ENCODE measurements at regions not wholly inside any gene's neighbourhood (a gene's known extent, or its start where the extent isn't known, plus 50 kb on each side); places are given as distances from the start of the nearest gene placed in this dataset.

DNA sequence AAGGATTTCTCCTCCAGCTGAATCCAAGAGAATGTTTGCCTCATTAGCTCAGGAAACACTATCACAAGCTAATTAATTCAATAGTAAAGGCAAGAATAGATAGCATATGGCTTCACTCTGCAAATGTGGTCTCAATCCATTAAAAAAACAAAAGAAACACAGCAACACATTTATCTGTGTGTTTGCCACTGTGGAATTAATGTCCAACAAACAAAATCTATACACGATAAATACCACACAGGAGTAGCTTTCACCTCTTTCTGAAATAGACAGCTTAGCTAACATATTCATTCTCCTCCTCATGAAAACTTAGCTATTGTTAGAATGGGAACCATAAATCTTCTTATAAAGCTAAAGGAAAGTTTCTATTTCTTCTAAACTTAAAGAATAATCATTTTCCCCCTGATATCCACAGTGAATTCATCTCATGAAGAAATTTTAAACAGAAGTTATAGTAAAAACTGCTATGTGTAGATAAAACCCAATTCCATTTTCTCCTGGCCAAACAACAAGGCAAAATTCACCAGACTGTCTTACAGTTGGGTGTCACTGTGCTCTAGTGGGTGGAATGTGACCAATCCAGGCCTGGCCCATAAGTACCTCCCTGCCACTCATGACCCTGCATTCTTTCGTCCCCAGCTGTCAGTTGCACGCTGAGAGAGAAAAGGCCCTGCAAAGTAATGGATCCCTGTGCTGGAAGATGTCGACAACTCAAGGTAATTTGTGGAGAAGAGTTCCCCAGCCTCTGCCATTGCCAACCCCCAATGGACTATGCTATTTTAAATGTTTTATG, 92.9 kb upstream of the NRSN1 start:
- peaks cover 2% of the 10 kb centered on the region for H3K27me3 Mint-ChIP-seq (ENCODE audit: unreplicated experiment)
- H3K4me1 Mint-ChIP-seq (ENCODE audit: low read depth, unreplicated experiment), result peaks cover 10% of the 10 kb centered on the region
- no peak overlapping the region for H3K4me3 Mint-ChIP-seq (ENCODE audit: unreplicated experiment)
- no peak for DNase-seq
- TF ChIP-seq, protein P1, sequence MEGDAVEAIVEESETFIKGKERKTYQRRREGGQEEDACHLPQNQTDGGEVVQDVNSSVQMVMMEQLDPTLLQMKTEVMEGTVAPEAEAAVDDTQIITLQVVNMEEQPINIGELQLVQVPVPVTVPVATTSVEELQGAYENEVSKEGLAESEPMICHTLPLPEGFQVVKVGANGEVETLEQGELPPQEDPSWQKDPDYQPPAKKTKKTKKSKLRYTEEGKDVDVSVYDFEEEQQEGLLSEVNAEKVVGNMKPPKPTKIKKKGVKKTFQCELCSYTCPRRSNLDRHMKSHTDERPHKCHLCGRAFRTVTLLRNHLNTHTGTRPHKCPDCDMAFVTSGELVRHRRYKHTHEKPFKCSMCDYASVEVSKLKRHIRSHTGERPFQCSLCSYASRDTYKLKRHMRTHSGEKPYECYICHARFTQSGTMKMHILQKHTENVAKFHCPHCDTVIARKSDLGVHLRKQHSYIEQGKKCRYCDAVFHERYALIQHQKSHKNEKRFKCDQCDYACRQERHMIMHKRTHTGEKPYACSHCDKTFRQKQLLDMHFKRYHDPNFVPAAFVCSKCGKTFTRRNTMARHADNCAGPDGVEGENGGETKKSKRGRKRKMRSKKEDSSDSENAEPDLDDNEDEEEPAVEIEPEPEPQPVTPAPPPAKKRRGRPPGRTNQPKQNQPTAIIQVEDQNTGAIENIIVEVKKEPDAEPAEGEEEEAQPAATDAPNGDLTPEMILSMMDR (IDR thresholded peaks at IDR 0.05; ENCODE audit: partially characterized antibody, unreplicated experiment), result no peak
- peaks cover 2% of the 10 kb centered on the region for H3K9me3 Mint-ChIP-seq (ENCODE audit: unreplicated experiment)
- H3K27ac Mint-ChIP-seq (ENCODE audit: unreplicated experiment), result peak overlapping the region; percentile 74
- H3K36me3 Mint-ChIP-seq (ENCODE audit: unreplicated experiment), result peaks cover 6% of the 10 kb centered on the region

DNA sequence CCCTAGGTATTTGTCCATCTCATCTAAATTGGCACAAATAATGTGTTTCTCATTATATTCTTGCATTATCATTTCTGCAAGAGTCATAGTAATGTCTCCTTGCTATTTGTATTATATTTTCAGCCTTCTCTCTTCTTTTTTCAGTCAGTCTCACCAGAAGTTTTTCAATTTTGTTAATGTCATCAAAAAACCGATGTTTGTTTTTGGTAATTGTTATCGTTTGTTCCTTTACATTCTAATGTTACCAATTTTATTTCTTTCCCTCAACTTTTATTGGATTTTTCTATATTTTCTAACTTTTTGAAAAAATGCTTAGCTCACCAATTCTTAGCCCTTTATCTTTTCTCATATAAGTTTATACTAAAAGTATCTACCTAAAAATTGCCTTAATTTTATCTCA, 82.2 kb upstream of the NRSN1 start:
- Mint-ChIP-seq H3K27me3 (ENCODE audit: unreplicated experiment) (no peaks in the 10 kb centered on the region), H3K36me3 (ENCODE audit: unreplicated experiment) (peaks cover 21% of the 10 kb centered on the region), H3K4me3 (ENCODE audit: unreplicated experiment) (no peak overlapping the region), H3K9me3 (ENCODE audit: unreplicated experiment) (no peaks in the 10 kb centered on the region), H3K27ac (ENCODE audit: unreplicated experiment) (no peak overlapping the region), H3K4me1 (ENCODE audit: low read depth, unreplicated experiment) (no peaks in the 10 kb centered on the region)
- TF ChIP-seq, protein P1 (IDR thresholded peaks at IDR 0.05; ENCODE audit: partially characterized antibody, unreplicated experiment), result no peak
- no peak for DNase-seq

DNA sequence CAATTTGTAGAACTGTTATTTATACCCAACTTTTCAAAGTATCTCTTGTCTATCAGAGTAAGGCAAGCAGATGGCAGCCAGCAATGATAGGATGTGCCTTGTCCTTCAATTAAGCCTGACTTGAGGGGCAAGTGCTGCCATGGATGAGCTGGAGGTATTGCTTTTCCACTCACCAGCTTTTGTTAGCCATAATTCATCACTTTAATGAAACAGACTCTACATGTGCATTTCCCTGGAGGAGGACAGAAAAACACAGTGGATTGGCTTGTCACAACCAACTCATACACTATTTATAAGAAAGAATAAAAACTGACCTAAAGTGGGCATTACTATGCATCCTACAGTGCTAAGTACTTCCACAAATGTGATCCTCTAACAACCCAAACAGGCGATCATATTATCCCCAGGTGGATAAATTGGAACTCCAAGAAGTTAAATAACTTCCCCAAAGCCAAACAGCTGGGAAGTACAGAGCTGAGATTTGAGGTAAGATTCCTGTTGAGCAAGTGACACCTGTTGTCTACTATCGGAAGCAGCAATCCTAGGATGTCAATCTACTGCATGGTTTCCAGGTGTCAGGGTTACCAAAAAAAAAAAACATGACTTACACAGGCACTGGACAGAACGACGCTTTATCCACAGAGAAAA, 73.9 kb upstream of the NRSN1 start:
- DNase-seq, result no peak
- no peak overlapping the region for H3K4me3 Mint-ChIP-seq (ENCODE audit: unreplicated experiment)
- no peak overlapping the region for H3K27ac Mint-ChIP-seq (ENCODE audit: unreplicated experiment)
- peaks cover 3% of the 10 kb centered on the region for H3K27me3 Mint-ChIP-seq (ENCODE audit: unreplicated experiment)
- peaks cover 3% of the 10 kb centered on the region for H3K4me1 Mint-ChIP-seq (ENCODE audit: low read depth, unreplicated experiment)
- TF ChIP-seq, protein P1 (IDR thresholded peaks at IDR 0.05; ENCODE audit: partially characterized antibody, unreplicated experiment), result no peak
- H3K36me3 Mint-ChIP-seq (ENCODE audit: unreplicated experiment), result no peaks in the 10 kb centered on the region
- peaks cover 2% of the 10 kb centered on the region for H3K9me3 Mint-ChIP-seq (ENCODE audit: unreplicated experiment)

DNA sequence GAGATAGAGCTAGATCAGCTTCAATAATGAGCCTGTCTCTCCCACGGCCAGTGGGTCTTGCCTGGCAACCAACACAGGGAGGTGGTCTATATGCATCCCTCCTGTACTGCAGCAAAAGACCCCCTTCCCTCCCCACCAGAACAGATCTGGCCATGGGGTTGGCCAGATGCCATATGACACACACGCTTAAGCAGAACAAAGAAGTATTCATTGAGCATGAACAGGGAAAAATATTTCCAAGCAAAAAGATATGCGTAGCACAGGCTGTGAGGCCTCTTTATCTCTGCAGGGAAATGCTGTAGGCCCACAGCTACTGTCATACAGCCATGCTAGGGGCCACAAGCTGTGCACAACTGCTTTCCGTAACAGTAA, 73.4 kb upstream of the NRSN1 start:
- H3K4me1 Mint-ChIP-seq (ENCODE audit: low read depth, unreplicated experiment), result peaks cover 4% of the 10 kb centered on the region
- peaks cover 3% of the 10 kb centered on the region for H3K27me3 Mint-ChIP-seq (ENCODE audit: unreplicated experiment)
- peaks cover 2% of the 10 kb centered on the region for H3K9me3 Mint-ChIP-seq (ENCODE audit: unreplicated experiment)
- no peaks in the 10 kb centered on the region for H3K36me3 Mint-ChIP-seq (ENCODE audit: unreplicated experiment)
- DNase-seq, result no peak
- H3K4me3 Mint-ChIP-seq (ENCODE audit: unreplicated experiment), result no peak overlapping the region
- H3K27ac Mint-ChIP-seq (ENCODE audit: unreplicated experiment), result no peak overlapping the region
- TF ChIP-seq, protein P1 (IDR thresholded peaks at IDR 0.05; ENCODE audit: partially characterized antibody, unreplicated experiment), result no peak

DNA sequence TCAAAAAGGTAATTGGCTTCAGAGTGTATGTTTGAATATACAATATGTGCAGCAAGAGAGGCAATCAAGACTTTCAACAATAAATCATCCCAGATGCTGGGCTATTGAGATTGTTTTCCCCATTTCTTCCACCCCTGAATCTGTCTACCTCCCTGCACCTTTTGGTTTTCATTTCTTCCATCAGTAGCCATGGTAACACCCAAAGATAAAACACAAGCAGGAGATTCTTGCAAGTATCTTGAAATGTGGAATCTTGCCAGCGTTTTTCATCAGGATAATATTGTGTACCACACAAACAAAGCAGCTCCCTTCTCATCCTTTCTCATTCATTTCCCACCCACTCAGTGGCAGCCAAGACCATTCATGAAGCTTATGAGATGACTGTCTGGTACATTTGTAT, 73.0 kb upstream of the NRSN1 start:
- no peak for DNase-seq
- TF ChIP-seq, protein P1 (IDR thresholded peaks at IDR 0.05; ENCODE audit: partially characterized antibody, unreplicated experiment), result no peak
- H3K4me3 Mint-ChIP-seq (ENCODE audit: unreplicated experiment), result no peak overlapping the region
- peaks cover 6% of the 10 kb centered on the region for H3K4me1 Mint-ChIP-seq (ENCODE audit: low read depth, unreplicated experiment)
- H3K27me3 Mint-ChIP-seq (ENCODE audit: unreplicated experiment), result peaks cover 3% of the 10 kb centered on the region
- H3K9me3 Mint-ChIP-seq (ENCODE audit: unreplicated experiment), result peaks cover 4% of the 10 kb centered on the region
- no peaks in the 10 kb centered on the region for H3K36me3 Mint-ChIP-seq (ENCODE audit: unreplicated experiment)
- no peak overlapping the region for H3K27ac Mint-ChIP-seq (ENCODE audit: unreplicated experiment)
